ENCODE measurements at regions not wholly inside any gene's neighbourhood (a gene's known extent, or its start where the extent isn't known, plus 50 kb on each side); places are given as distances from the start of the nearest gene placed in this dataset.

GRCh38 chr14:96949594-96949993 lies 152.4 kb downstream of the VRK1 start:
- TF ChIP-seq EZH2phosphoT487 (IDR thresholded peaks at IDR 0.05; ENCODE audit: insufficient read depth, low read depth) = no peak
- no peak for TF ChIP-seq EZH2 (IDR thresholded peaks at IDR 0.05; ENCODE audit: insufficient read depth, poor library complexity, severe bottlenecking)

Measured in GM23248 (cell line).